ENCODE measurements at regions not wholly inside any gene's neighbourhood (a gene's known extent, or its start where the extent isn't known, plus 50 kb on each side); places are given as distances from the start of the nearest gene placed in this dataset.

DNA sequence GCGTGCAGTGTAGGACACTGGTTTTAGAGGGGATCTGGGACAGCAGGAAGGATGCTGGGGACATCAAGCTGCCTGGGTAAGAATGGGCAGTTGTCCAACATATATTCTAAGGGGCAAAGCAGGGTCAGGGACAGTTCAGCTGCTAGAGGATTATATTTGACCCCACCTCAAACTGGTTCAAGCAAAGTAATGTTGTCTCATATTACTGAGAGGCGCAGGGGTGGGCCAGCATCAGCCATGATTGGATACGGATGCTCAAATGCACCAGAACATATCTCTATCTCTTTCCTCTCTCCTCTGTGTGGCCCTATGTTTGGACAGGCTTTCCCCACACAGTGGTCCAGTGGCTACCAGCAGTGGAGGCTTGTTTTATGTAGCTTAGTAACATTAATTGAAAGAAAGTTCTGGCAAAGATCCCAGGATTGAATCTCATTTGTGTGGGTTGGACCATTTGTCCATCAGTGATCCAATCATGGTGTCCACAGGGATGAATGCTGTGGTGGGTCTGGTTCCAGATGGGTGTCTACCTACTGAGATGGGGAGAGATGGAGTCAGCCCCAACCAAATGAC lies 49.8 kb upstream of the RGMA start (continued):
- TF ChIP-seq, protein P1, sequence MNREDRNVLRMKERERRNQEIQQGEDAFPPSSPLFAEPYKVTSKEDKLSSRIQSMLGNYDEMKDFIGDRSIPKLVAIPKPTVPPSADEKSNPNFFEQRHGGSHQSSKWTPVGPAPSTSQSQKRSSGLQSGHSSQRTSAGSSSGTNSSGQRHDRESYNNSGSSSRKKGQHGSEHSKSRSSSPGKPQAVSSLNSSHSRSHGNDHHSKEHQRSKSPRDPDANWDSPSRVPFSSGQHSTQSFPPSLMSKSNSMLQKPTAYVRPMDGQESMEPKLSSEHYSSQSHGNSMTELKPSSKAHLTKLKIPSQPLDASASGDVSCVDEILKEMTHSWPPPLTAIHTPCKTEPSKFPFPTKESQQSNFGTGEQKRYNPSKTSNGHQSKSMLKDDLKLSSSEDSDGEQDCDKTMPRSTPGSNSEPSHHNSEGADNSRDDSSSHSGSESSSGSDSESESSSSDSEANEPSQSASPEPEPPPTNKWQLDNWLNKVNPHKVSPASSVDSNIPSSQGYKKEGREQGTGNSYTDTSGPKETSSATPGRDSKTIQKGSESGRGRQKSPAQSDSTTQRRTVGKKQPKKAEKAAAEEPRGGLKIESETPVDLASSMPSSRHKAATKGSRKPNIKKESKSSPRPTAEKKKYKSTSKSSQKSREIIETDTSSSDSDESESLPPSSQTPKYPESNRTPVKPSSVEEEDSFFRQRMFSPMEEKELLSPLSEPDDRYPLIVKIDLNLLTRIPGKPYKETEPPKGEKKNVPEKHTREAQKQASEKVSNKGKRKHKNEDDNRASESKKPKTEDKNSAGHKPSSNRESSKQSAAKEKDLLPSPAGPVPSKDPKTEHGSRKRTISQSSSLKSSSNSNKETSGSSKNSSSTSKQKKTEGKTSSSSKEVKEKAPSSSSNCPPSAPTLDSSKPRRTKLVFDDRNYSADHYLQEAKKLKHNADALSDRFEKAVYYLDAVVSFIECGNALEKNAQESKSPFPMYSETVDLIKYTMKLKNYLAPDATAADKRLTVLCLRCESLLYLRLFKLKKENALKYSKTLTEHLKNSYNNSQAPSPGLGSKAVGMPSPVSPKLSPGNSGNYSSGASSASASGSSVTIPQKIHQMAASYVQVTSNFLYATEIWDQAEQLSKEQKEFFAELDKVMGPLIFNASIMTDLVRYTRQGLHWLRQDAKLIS (CRISPR knock-in tag; IDR thresholded peaks at IDR 0.05; ENCODE audit: borderline replicate concordance) = no peak
